ENCODE measurements at regions not wholly inside any gene's neighbourhood (a gene's known extent, or its start where the extent isn't known, plus 50 kb on each side); places are given as distances from the start of the nearest gene placed in this dataset.

GRCh38 chr4:83894831-83895230 is 358.9 kb downstream of the GPAT3 start:
- no peak for TF ChIP-seq CTCF (IDR thresholded peaks at IDR 0.05; ENCODE audit: low read depth, low read length)
- no peak overlapping the region for H3K4me3 ChIP-seq (ENCODE audit: low read depth, low read length)
- DNase-seq (ENCODE audit: low read depth, low spot score), result no peak
- in situ Hi-C loops (cut with HindIII; ENCODE audit: low sequenced_read_pairs), result no loop called here

- DNase-seq (ENCODE audit: low read depth, low spot score), result no peak
- in situ Hi-C loops (cut with HindIII; ENCODE audit: low sequenced_read_pairs), result no loop called here
- no peak overlapping the region for H3K4me3 ChIP-seq (ENCODE audit: low read depth, low read length)
- no peak for TF ChIP-seq CTCF (IDR thresholded peaks at IDR 0.05; ENCODE audit: low read depth, low read length)
Observed at GRCh38 chr4:83890816-83891215, 354.9 kb downstream of the GPAT3 start.

GRCh38 chr4:83890231-83890630 is 354.3 kb downstream of the GPAT3 start:
- DNase-seq (ENCODE audit: low read depth, low spot score), result peak; percentile 33
- in situ Hi-C loops (cut with HindIII; ENCODE audit: low sequenced_read_pairs), result no loop called here
- H3K4me3 ChIP-seq (ENCODE audit: low read depth, low read length), result no peak overlapping the region
- TF ChIP-seq CTCF (IDR thresholded peaks at IDR 0.05; ENCODE audit: low read depth, low read length), result no peak

GRCh38 chr4:83889802-83890201 is 353.9 kb downstream of the GPAT3 start:
- DNase-seq (ENCODE audit: low read depth, low spot score), result peak; percentile 72
- in situ Hi-C loops (cut with HindIII; ENCODE audit: low sequenced_read_pairs), result no loop called here
- TF ChIP-seq CTCF (IDR thresholded peaks at IDR 0.05; ENCODE audit: low read depth, low read length), result no peak
- H3K4me3 ChIP-seq (ENCODE audit: low read depth, low read length), result no peak overlapping the region

- in situ Hi-C loops (cut with HindIII; ENCODE audit: low sequenced_read_pairs), result no loop called here
- H3K4me3 ChIP-seq (ENCODE audit: low read depth, low read length), result no peak overlapping the region
- TF ChIP-seq CTCF (IDR thresholded peaks at IDR 0.05; ENCODE audit: low read depth, low read length), result no peak
- no peak for DNase-seq (ENCODE audit: low read depth, low spot score)
Observed at GRCh38 chr4:83885256-83886182, 349.6 kb downstream of the GPAT3 start.

GRCh38 chr4:83876047-83876446 is 340.1 kb downstream of the GPAT3 start:
- TF ChIP-seq CTCF (IDR thresholded peaks at IDR 0.05; ENCODE audit: low read depth, low read length), result no peak
- in situ Hi-C loops (cut with HindIII; ENCODE audit: low sequenced_read_pairs), result no loop called here
- H3K4me3 ChIP-seq (ENCODE audit: low read depth, low read length), result no peak overlapping the region
- no peak for DNase-seq (ENCODE audit: low read depth, low spot score)
